ENCODE measurements at regions not wholly inside any gene's neighbourhood (a gene's known extent, or its start where the extent isn't known, plus 50 kb on each side); places are given as distances from the start of the nearest gene placed in this dataset.

- TF ChIP-seq POLR2A (IDR thresholded peaks at IDR 0.05) (no peak), POLR2AphosphoS5 (IDR thresholded peaks at IDR 0.05) (no peak)
These were observed 462.6 kb upstream of the SOX11 start for GRCh38 chr2:5229574-5229973.

All from breast epithelium (tissue), 3 donors.